VCaP (cell line): ENCODE measurements at regions not wholly inside any gene's neighbourhood (a gene's known extent, or its start where the extent isn't known, plus 50 kb on each side); places are given as distances from the start of the nearest gene placed in this dataset.
"Not testable (repeated sequence)": the region's sequence is repeated elsewhere in the genome, so short reads cannot be mapped to it uniquely, and the experiment has no call there.

Experiments used
- H3K27ac ChIP-seq: fragments of 450-650 bp; 2 replicates; pipeline ENCODE4 v1.5.1; 2017
- CTCF ChIP-seq: fragments of 450-650 bp; conservative IDR thresholded peaks from 2 replicates; pipeline ENCODE4 v1.5.1; 2017; ENCODE audit warnings: mild to moderate bottlenecking, moderate library complexity

GRCh38 chr4:55696424-55696823 lies 60.3 kb upstream of the NMU start:
- H3K27ac ChIP-seq: not testable (repeated sequence)

- TF ChIP-seq CTCF: no peak
- no peak overlapping the region for H3K27ac ChIP-seq
Measured at GRCh38 chr4:55706541-55706940, 70.4 kb upstream of the NMU start.

GRCh38 chr4:55707507-55707906 lies 71.4 kb upstream of the NMU start:
- no peak overlapping the region for H3K27ac ChIP-seq
- no peak for TF ChIP-seq CTCF

- not testable (repeated sequence) for H3K27ac ChIP-seq
Measured at GRCh38 chr4:55707991-55708390, 71.9 kb upstream of the NMU start.

- H3K27ac ChIP-seq: not testable (repeated sequence)
Measured at GRCh38 chr4:55712835-55713234, 76.7 kb upstream of the NMU start.

- TF ChIP-seq CTCF: no peak
Measured at GRCh38 chr4:55721651-55722050, 85.6 kb upstream of the NMU start.

GRCh38 chr4:55722132-55722531 lies 86.0 kb upstream of the NMU start:
- no peak for TF ChIP-seq CTCF
- no peak overlapping the region for H3K27ac ChIP-seq

More at GRCh38 chr4:55721651-55722050, 85.6 kb upstream of the NMU start:
- H3K27ac ChIP-seq: no peak overlapping the region

- no peak for TF ChIP-seq CTCF
- no peak overlapping the region for H3K27ac ChIP-seq
Measured at GRCh38 chr4:55723403-55723802, 87.3 kb upstream of the NMU start.

- TF ChIP-seq CTCF: no peak
Measured at GRCh38 chr4:55725057-55725456, 89.0 kb upstream of the NMU start.

More at GRCh38 chr4:55725057-55725456, 89.0 kb upstream of the NMU start:
- no peak overlapping the region for H3K27ac ChIP-seq
